Naive thymus-derived CD8-positive, alpha-beta T cell (primary cell): ENCODE measurements at regions not wholly inside any gene's neighbourhood (a gene's known extent, or its start where the extent isn't known, plus 50 kb on each side); places are given as distances from the start of the nearest gene placed in this dataset.
"Not testable (repeated sequence)": the region's sequence is repeated elsewhere in the genome, so short reads cannot be mapped to it uniquely, and the experiment has no call there.

ENCODE experiments used
- ATAC-seq, 2 donors: fragments of 150-1000 bp; cut with Tn5 transposase in 1 of 2; sonication (Bioruptor Pico), chemical (Tn5 transposase) in 1 of 2; 1 replicate in 1 of 2; 2 replicates in 1 of 2; pipeline ENCODE4 v1.10.0; 2021; ENCODE audit warnings: mild to moderate bottlenecking in 2 of 2, moderate library complexity in 2 of 2
- POLR2A ChIA-PET: fragments of 350-600 bp; sonication (Branson Sonifier 250); formaldehyde crosslinking; loops from one replicate; lab custom pipeline; 2021; ENCODE audit warnings: antibody characterized with exemption; lab: Charles Lee
- DNase-seq, 10 donors: peaks; one replicate each; pipeline versions ENCODE4 v3.0.0 to v3.0.0-alpha.2; 2020 to 2022
- H3K27ac Mint-ChIP-seq, 10 donors: one replicate each; pipeline ENCODE4 v1.8.0; 2020 to 2022; ENCODE audit warnings: mild to moderate bottlenecking in 10 of 10, mixed read lengths in 10 of 10, moderate library complexity in 4 of 10, inconsistent platforms in 1 of 10
- H3K27me3 Mint-ChIP-seq, 5 donors: one replicate each; pipeline ENCODE4 v1.8.0; 2021 to 2022; ENCODE audit warnings: mixed read lengths in 5 of 5
- H3K36me3 Mint-ChIP-seq, 3 donors: one replicate each; pipeline ENCODE4 v1.8.0; 2020 to 2022; ENCODE audit warnings: mixed read lengths in 3 of 3, mild to moderate bottlenecking in 2 of 3, inconsistent platforms in 1 of 3
- H3K4me1 Mint-ChIP-seq, 4 donors: one replicate each; pipeline ENCODE4 v1.8.0; 2021 to 2022; ENCODE audit warnings: mixed read lengths in 4 of 4
- H3K4me3 Mint-ChIP-seq, 10 donors: one replicate each; pipeline ENCODE4 v1.8.0; 2020 to 2022; ENCODE audit warnings: mild to moderate bottlenecking in 10 of 10, mixed read lengths in 10 of 10, moderate library complexity in 6 of 10, inconsistent platforms in 1 of 10
- H3K9me3 Mint-ChIP-seq, 9 donors: one replicate each; pipeline ENCODE4 v1.8.0; 2020 to 2022; ENCODE audit warnings: mixed read lengths in 9 of 9, mild to moderate bottlenecking in 3 of 9, inconsistent platforms in 1 of 9, moderate library complexity in 1 of 9

DNA sequence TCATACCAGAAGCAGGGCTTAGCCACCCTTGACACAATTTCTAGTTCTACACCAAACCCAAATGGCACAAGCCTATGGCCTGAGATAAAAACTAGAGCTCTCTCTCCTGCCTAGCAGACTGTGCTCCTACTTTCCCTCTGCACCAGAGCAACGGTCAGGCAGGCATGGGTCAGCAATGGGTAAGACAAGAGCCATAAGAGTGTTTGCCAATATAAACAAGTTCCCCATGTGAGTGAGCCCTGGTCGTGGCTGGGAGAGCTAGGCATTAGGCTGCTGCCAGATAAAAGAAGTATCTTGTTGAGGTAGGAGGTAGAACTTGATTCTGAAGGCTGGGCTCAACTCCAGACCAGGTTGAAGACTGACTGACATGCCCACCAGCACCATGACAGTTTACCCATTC, 1979.1 kb downstream of the OLFM4 start:
- no peak overlapping the region for H3K27ac Mint-ChIP-seq
- H3K27me3 Mint-ChIP-seq: no peaks in the 10 kb centered on the region
- peaks cover 8 to 26% (median 17%) of the 10 kb centered on the region in 9 donors for H3K9me3 Mint-ChIP-seq
- POLR2A ChIA-PET: no interaction called here
- no peaks in the 10 kb centered on the region for H3K4me1 Mint-ChIP-seq
- DNase-seq: no peak
- no peak overlapping the region for H3K4me3 Mint-ChIP-seq
- peaks cover 0 to 7% (median 0%) of the 10 kb centered on the region in 3 donors for H3K36me3 Mint-ChIP-seq
- no peak for ATAC-seq

DNA sequence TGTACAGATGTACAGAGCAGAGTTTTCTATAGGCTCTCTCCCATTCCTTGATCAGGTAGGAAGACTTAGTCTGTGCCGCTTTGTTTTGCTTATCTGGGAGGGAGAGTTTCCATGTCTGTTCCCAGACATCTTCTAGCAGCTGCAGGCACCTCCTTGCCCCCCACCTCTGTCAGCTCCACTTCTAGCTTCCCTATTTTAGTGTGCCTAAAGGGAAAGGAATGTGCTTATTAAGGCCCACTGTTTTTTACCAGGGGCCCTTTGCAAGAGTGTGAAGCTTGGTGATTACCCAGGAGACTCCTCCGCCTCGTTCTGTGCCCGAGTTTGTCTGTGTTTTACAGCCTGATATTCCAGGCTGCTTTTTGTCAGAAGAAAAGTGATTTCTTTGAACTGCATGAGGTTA, 1984.4 kb downstream of the OLFM4 start:
- H3K4me3 Mint-ChIP-seq: no peak overlapping the region
- H3K4me1 Mint-ChIP-seq: no peaks in the 10 kb centered on the region
- no peak overlapping the region for H3K27ac Mint-ChIP-seq

DNA sequence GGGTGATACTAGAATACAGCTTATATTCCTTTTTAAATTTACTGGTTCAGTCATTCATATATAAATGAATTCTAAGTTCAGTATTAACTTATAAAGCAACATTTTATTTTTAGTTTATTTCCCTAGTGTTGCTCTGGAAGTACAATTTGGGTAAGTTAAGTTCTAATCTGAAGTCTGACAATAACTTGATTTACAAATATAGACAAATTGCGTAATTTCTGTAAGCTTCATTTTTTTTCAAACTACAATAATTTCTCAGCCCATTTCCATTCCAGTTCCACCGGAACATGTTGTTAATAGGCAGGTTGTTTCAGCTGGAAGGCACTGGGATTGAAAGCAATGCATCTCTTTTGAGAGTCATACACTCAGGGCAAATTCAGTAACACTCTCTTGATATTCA, 2000.7 kb downstream of the OLFM4 start:
- no peaks in the 10 kb centered on the region for H3K4me1 Mint-ChIP-seq
- POLR2A ChIA-PET: no interaction called here
- no peak overlapping the region for H3K4me3 Mint-ChIP-seq
- H3K27me3 Mint-ChIP-seq: no peaks in the 10 kb centered on the region
- peaks cover 0 to 4% (median 0%) of the 10 kb centered on the region in 3 donors for H3K36me3 Mint-ChIP-seq
- no peak overlapping the region for H3K27ac Mint-ChIP-seq
- peaks cover 0 to 37% (median 15%) of the 10 kb centered on the region in 9 donors for H3K9me3 Mint-ChIP-seq
- no peak for ATAC-seq
- DNase-seq: no peak

More for the DNA sequence above, 1984.4 kb downstream of the OLFM4 start:
- ATAC-seq (no peak), DNase-seq (no peak)
- Mint-ChIP-seq H3K36me3 (peaks cover 0 to 13% (median 0%) of the 10 kb centered on the region in 3 donors), H3K9me3 (peaks cover 2 to 52% (median 26%) of the 10 kb centered on the region in 9 donors), H3K27me3 (no peaks in the 10 kb centered on the region)
- POLR2A ChIA-PET: no interaction called here

DNA sequence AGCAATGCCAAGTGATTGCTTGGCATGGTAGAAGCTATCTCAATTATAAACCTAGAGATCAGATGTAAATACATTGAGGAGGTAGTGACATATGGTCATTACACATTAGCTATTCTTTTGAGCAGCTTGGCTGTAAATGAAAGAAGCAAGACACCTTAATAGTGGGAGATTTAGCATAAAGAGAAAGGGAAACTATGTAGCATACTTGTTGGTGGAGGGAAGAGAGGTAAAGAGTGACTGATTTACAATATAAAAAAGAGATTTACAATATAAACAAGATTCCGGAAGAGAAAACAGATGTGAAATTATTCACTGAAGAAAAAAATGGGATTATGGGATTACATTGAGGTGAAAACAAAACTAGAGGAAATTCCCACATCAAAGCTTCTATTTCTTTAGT, 2009.6 kb downstream of the OLFM4 start:
- ATAC-seq (no peak), DNase-seq (no peak)
- POLR2A ChIA-PET: no interaction called here
- Mint-ChIP-seq H3K27ac (no peak overlapping the region), H3K4me3 (no peak overlapping the region), H3K9me3 (peaks cover 0 to 36% (median 11%) of the 10 kb centered on the region in 9 donors), H3K27me3 (no peaks in the 10 kb centered on the region), H3K36me3 (no peaks in the 10 kb centered on the region), H3K4me1 (no peaks in the 10 kb centered on the region)

DNA sequence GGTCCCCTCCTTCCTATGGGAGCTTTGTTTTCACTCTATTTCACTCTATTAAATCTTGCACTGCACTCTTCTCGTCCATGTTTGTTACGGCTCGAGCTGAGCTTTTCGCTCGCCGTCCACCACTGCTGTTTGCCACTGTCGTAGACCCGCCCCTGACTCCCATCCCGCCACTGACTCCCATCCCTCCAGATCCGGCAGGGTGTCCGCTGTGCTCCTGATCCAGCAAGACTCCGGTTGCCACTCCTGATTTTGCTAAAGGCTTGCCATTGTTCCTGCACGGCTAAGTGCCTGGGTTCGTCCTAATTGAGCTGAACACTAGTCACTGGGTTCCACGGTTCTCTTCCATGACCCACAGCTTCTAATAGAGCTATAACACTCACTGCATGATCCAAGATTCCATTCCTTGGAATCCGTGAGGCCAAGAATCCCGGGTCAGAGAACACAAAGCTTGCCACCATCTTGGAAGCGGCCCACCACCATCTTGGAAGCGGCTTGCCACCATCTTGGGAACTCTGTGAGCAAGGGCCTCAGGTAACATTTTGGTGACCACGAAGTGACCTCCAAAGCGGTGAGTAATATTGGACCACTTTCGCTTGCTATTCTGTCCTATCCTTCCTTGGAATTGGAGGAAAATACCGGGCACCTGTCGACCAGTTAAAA, 2025.4 kb downstream of the OLFM4 start:
- H3K36me3 Mint-ChIP-seq, POLR2A ChIA-PET, H3K4me3 Mint-ChIP-seq, DNase-seq, H3K27ac Mint-ChIP-seq, ATAC-seq, H3K27me3 Mint-ChIP-seq, H3K4me1 Mint-ChIP-seq: not testable (repeated sequence)
- peaks cover 2 to 44% (median 31%) of the 10 kb centered on the region in 9 donors for H3K9me3 Mint-ChIP-seq

DNA sequence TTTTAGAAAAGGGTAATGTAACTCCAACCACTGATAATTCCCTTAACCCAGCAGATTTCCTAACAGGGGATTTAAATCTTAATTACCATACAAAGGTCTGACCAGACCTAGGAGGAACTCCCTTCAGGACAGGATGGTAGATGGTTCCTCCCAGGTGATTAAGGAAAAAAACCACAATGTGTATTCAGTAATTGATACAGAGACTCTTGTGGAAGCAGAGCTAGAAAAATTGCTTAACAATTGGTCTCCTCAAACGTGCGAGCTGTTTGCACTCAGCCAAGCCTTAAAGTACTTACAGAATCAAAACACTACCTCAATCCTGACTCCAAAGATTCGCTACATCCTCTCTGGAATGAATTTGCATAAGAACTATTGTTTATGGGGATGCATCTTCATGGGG, 2027.1 kb downstream of the OLFM4 start:
- POLR2A ChIA-PET, H3K4me1 Mint-ChIP-seq, H3K27me3 Mint-ChIP-seq, H3K4me3 Mint-ChIP-seq, H3K27ac Mint-ChIP-seq, ATAC-seq, H3K36me3 Mint-ChIP-seq, DNase-seq: not testable (repeated sequence)
- peaks cover 2 to 39% (median 23%) of the 10 kb centered on the region in 9 donors for H3K9me3 Mint-ChIP-seq

DNA sequence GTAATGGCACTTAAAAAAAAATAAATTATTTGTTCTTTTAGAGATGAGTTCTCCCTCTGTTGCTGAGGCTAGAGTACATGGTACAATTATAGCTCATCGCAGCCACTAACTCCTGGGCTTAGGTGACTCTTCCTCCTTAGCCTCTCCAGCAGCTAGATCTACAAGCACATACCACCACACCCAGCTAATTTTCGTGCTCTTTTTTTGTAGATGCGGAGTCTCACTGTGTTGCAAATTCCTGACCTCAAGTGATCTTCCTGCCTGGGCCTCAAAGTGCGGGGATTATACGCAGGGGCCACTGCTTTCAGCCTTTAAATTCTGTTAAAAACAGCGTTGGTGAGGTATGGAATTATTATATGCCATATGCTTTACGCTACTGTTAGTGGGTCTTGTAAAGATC, 2034.0 kb downstream of the OLFM4 start:
- POLR2A ChIA-PET: no interaction called here
- no peak overlapping the region for H3K4me3 Mint-ChIP-seq
- no peaks in the 10 kb centered on the region for H3K27me3 Mint-ChIP-seq
- H3K36me3 Mint-ChIP-seq: no peaks in the 10 kb centered on the region
- DNase-seq (no peak), ATAC-seq (no peak)
- H3K27ac Mint-ChIP-seq: no peak overlapping the region
- H3K4me1 Mint-ChIP-seq: no peaks in the 10 kb centered on the region
- H3K9me3 Mint-ChIP-seq: peaks cover 0 to 27% (median 6%) of the 10 kb centered on the region in 9 donors

DNA sequence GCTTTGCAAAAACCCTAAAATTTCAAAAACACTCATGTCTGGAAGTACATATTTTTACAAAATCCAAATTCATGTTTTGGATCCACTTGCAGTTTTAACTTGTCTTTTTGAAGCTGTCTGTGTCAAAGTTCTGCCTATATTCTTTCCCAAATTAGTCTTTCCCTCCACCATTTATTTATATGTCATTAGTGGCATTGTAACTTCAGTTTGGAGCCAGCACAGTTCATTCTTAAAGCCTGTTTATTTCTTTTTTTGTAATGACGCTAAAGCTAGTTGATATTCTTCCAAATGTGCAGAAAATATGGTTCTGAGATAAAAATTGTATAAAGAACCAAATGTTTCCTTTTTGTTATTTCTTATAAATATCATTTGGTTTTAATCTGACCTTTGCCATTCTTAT, 2039.3 kb downstream of the OLFM4 start:
- Mint-ChIP-seq H3K9me3 (peaks cover 0 to 12% (median 2%) of the 10 kb centered on the region in 9 donors), H3K27me3 (no peaks in the 10 kb centered on the region), H3K27ac (no peak overlapping the region), H3K4me1 (no peaks in the 10 kb centered on the region), H3K36me3 (no peaks in the 10 kb centered on the region), H3K4me3 (no peak overlapping the region)
- DNase-seq (no peak), ATAC-seq (no peak)
- POLR2A ChIA-PET: no interaction called here

DNA sequence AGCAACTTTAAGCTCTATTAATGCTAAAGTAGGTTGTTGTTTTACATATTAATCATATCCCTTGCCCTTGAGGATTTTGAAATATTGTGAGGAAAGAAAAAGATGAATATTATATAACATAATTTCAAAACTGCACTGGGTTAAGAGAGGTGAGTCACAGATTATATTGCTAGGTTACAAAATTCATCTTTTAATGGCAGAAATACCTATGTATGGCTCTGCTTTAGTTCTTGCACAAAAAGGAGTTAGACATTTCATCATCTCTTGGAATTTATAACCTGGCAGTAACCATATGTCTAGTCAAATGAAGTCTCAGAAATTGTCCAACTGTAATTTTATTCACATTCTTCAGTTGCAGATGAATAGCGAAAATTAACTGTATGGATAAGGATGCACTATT, 2041.1 kb downstream of the OLFM4 start:
- DNase-seq (no peak), ATAC-seq (no peak)
- Mint-ChIP-seq H3K9me3 (peaks cover 0 to 18% (median 2%) of the 10 kb centered on the region in 9 donors), H3K4me1 (no peaks in the 10 kb centered on the region), H3K4me3 (no peak overlapping the region), H3K36me3 (peaks cover 0 to 5% (median 0%) of the 10 kb centered on the region in 3 donors), H3K27me3 (no peaks in the 10 kb centered on the region), H3K27ac (no peak overlapping the region)
- POLR2A ChIA-PET: no interaction called here

DNA sequence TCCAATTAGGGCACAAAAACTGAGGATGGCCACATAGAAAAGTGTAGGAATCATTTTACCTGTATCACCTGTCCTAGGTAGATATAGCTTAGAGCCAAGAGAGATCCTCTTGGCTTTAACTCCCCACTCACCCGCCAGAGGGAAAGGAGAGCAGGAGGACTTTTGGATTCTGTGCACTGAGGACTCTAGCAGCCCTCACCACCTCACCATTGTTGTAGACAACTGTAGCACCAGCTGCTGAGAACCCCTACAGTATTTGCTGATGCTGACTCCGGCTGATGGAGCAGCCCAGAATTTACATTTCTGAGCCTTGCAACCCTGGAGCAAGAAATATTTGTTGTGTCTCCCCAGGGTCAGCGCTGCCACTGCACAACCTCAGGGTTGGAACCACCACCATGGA, 2044.4 kb downstream of the OLFM4 start:
- peaks cover 0 to 18% (median 2%) of the 10 kb centered on the region in 9 donors for H3K9me3 Mint-ChIP-seq
- DNase-seq: no peak
- no peak overlapping the region for H3K27ac Mint-ChIP-seq

DNA sequence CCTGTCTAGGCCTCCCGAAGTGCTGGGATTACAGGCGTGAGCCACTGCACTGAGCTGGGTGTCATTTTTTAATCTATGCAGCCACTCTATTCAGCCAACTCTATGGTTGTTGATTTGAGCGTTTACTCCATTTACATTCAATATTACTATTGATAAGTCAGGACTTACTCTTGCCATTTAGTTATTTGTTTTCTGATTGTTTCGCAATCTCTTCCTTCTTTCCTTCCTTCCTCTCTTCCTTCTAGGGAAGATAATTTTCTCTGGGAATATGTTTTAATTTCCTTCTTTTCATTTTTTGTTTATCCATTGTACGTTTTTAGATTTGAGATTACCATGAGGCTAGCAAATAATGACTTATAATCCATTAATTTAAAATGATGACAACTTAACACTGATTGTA, 2056.0 kb downstream of the OLFM4 start:
- no peak overlapping the region for H3K4me3 Mint-ChIP-seq
- POLR2A ChIA-PET: no interaction called here
- no peaks in the 10 kb centered on the region for H3K4me1 Mint-ChIP-seq
- H3K27ac Mint-ChIP-seq: no peak overlapping the region
- H3K27me3 Mint-ChIP-seq: no peaks in the 10 kb centered on the region
- ATAC-seq: no peak
- DNase-seq: no peak
- peaks cover 10 to 46% (median 20%) of the 10 kb centered on the region in 9 donors for H3K9me3 Mint-ChIP-seq
- H3K36me3 Mint-ChIP-seq: no peaks in the 10 kb centered on the region

More for the DNA sequence above, 2044.4 kb downstream of the OLFM4 start:
- Mint-ChIP-seq H3K36me3 (peaks cover 0 to 5% (median 0%) of the 10 kb centered on the region in 3 donors), H3K27me3 (no peaks in the 10 kb centered on the region), H3K4me3 (no peak overlapping the region), H3K4me1 (no peaks in the 10 kb centered on the region)
- POLR2A ChIA-PET: no interaction called here
- no peak for ATAC-seq

DNA sequence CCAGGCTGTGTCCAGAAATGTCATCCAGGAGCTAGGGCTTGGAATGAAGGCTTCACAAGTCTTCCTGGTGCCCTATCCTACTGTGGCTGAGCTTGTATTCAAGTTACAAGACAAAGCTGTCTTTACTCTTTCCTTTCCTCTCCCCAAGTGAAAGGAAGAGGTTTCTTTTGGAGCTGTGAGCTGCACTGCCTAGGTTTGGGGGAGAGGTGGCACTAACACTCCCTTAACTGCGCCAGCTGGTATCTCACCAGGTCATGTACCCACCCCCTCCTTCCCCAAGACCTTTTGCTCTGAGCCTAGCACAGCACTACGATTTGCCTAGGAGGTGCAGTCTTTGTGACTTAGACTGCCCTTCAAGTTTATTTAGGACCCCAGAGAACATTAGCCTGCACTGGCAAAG, 2053.6 kb upstream of the PRR20A start:
- peak in 1 of 10 donors; percentile 30 for DNase-seq
- Mint-ChIP-seq H3K36me3 (no peaks in the 10 kb centered on the region), H3K27ac (no peak overlapping the region), H3K27me3 (no peaks in the 10 kb centered on the region), H3K9me3 (peaks cover 11 to 46% (median 23%) of the 10 kb centered on the region in 9 donors), H3K4me3 (no peak overlapping the region), H3K4me1 (no peaks in the 10 kb centered on the region)
- POLR2A ChIA-PET: no interaction called here
- ATAC-seq: no peak

DNA sequence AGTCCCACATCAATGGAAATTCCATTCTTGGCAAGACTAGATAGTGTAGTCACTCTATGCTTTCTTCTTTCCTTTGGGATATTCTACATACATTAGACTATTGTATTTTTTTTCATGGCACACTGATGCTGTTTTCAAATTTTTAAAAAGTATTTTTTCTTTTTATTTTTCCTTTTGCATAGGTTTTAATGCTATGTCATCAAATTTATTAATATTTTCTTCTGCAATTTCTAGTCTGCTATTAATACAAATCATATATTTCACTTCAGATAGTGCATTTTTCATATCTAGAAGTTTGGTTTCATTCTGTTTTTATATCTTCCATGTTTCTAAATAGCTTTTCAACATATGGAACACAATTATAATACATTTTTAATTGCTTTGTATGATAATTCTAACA, 2050.1 kb upstream of the PRR20A start:
- POLR2A ChIA-PET: no interaction called here
- H3K27ac Mint-ChIP-seq: no peak overlapping the region
- no peaks in the 10 kb centered on the region for H3K36me3 Mint-ChIP-seq
- H3K4me3 Mint-ChIP-seq: no peak overlapping the region
- DNase-seq: no peak
- H3K9me3 Mint-ChIP-seq: peaks cover 7 to 34% (median 13%) of the 10 kb centered on the region in 9 donors
- no peaks in the 10 kb centered on the region for H3K4me1 Mint-ChIP-seq
- no peak for ATAC-seq
- no peaks in the 10 kb centered on the region for H3K27me3 Mint-ChIP-seq

DNA sequence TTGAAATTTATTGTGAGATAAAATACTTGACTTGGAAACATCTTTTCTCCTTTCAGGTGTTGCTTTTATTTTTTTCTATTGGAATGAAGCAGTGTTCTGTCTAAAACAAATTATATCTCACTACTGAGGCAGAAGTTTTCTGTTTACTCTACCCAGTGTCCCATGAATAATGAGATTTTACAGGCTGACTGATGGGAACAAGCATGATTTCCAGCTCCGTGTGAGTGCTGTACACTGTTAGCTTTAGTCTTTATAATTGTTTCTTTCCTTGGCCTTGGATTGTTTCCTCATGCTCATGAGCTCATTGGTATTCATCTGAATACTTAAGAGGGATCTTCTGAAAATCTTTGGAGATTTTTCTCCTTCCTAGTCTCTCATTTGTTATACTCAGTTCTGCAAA, 2049.5 kb upstream of the PRR20A start:
- Mint-ChIP-seq H3K36me3 (no peaks in the 10 kb centered on the region), H3K9me3 (peaks cover 7 to 32% (median 11%) of the 10 kb centered on the region in 9 donors), H3K27me3 (no peaks in the 10 kb centered on the region), H3K4me3 (no peak overlapping the region), H3K27ac (no peak overlapping the region), H3K4me1 (no peaks in the 10 kb centered on the region)
- POLR2A ChIA-PET: no interaction called here
- DNase-seq: no peak
- no peak for ATAC-seq
